Bronchial epithelial cell (primary cell): ENCODE measurements at regions not wholly inside any gene's neighbourhood (a gene's known extent, or its start where the extent isn't known, plus 50 kb on each side); places are given as distances from the start of the nearest gene placed in this dataset.

Source experiments
- DNase-seq: peaks from one replicate; pipeline ENCODE4 v3.0.0-alpha.2; 2010; ENCODE audit warnings: low read depth
- FAIRE-seq: peaks from 2 replicates; lab custom pipeline; 2011; peaks lifted over from hg19 to GRCh38; lab: Jason Lieb, UNC
- H3K27me3 ChIP-seq: 2 replicates; pipeline ENCODE4 v1.5.1; 2011; ENCODE audit warnings: low read length; ENCODE audit not compliant: control insufficient read depth, insufficient read depth
- H3K36me3 ChIP-seq: 2 replicates; pipeline ENCODE4 v1.5.1; 2011; ENCODE audit warnings: low read length; ENCODE audit not compliant: control insufficient read depth, insufficient read depth
- H3K4me3 ChIP-seq: 2 replicates; pipeline ENCODE4 v1.5.1; 2011; ENCODE audit warnings: mild to moderate bottlenecking, low read depth, low read length, control low read depth
- CTCF ChIP-seq: IDR thresholded peaks from 2 replicates; pipeline ENCODE4 v1.5.1; 2011; ENCODE audit warnings: mild to moderate bottlenecking, moderate library complexity, low read length, control low read depth, inconsistent platforms; ENCODE audit not compliant: insufficient read depth, severe bottlenecking

- DNase-seq (no peak), FAIRE-seq (no peak)
- no peak for TF ChIP-seq CTCF
- H3K27me3 ChIP-seq: no peaks in the 10 kb centered on the region
- no peaks in the 10 kb centered on the region for H3K36me3 ChIP-seq
- no peak overlapping the region for H3K4me3 ChIP-seq
Measured at GRCh38 chr2:5888126-5888525, 195.9 kb downstream of the SOX11 start.

GRCh38 chr2:5889519-5889918 lies 197.3 kb downstream of the SOX11 start:
- FAIRE-seq: no peak
- Histone ChIP-seq H3K36me3 (no peaks in the 10 kb centered on the region), H3K4me3 (no peak overlapping the region), H3K27me3 (no peaks in the 10 kb centered on the region)
- DNase-seq: no peak
- TF ChIP-seq CTCF: no peak

- no peak overlapping the region for H3K4me3 ChIP-seq
- H3K27me3 ChIP-seq: no peaks in the 10 kb centered on the region
- FAIRE-seq: no peak
- TF ChIP-seq CTCF: no peak
- DNase-seq: no peak
- H3K36me3 ChIP-seq: no peaks in the 10 kb centered on the region
Measured at GRCh38 chr2:5894355-5894754, 202.2 kb downstream of the SOX11 start.

- FAIRE-seq: no peak
- Histone ChIP-seq H3K4me3 (no peak overlapping the region), H3K27me3 (no peaks in the 10 kb centered on the region), H3K36me3 (no peaks in the 10 kb centered on the region)
- no peak for DNase-seq
- TF ChIP-seq CTCF: no peak
Measured at GRCh38 chr2:5895284-5895683, 203.1 kb downstream of the SOX11 start.

GRCh38 chr2:5897249-5897648 lies 205.1 kb downstream of the SOX11 start:
- TF ChIP-seq CTCF: no peak
- Histone ChIP-seq H3K4me3 (no peak overlapping the region), H3K36me3 (no peaks in the 10 kb centered on the region), H3K27me3 (no peaks in the 10 kb centered on the region)
- DNase-seq (no peak), FAIRE-seq (no peak)

- FAIRE-seq (no peak), DNase-seq (no peak)
- Histone ChIP-seq H3K27me3 (no peaks in the 10 kb centered on the region), H3K4me3 (no peak overlapping the region), H3K36me3 (no peaks in the 10 kb centered on the region)
- no peak for TF ChIP-seq CTCF
Measured at GRCh38 chr2:5898667-5899066, 206.5 kb downstream of the SOX11 start.
